ENCODE measurements at regions not wholly inside any gene's neighbourhood (a gene's known extent, or its start where the extent isn't known, plus 50 kb on each side); places are given as distances from the start of the nearest gene placed in this dataset.
"Not testable (repeated sequence)": the region's sequence is repeated elsewhere in the genome, so short reads cannot be mapped to it uniquely, and the experiment has no call there.

GRCh38 chr1:120608314-120609014 lies 115.3 kb upstream of the NBPF26 start:
- H3K27ac Mint-ChIP-seq (ENCODE audit: unreplicated experiment); H3K4me1 Mint-ChIP-seq (ENCODE audit: low read depth, unreplicated experiment); H3K9me3 Mint-ChIP-seq (ENCODE audit: unreplicated experiment); H3K27me3 Mint-ChIP-seq (ENCODE audit: insufficient read depth, unreplicated experiment); BruUV-seq (replicated peaks); intact Hi-C loops (cut with micrococcal nuclease; ENCODE audit: unreplicated experiment); CTCF ChIA-PET; H3K9me3 ChIP-seq; H3K4me3 Mint-ChIP-seq (ENCODE audit: unreplicated experiment); H3K4me1 ChIP-seq; POLR2A ChIA-PET; H3K36me3 ChIP-seq (ENCODE audit: control insufficient read depth, insufficient read depth, low read length); H3K4me3 ChIP-seq (ENCODE audit: low read depth, low read length); DNase-seq; H3K36me3 Mint-ChIP-seq (ENCODE audit: insufficient read depth, unreplicated experiment); H3K27me3 ChIP-seq (replicated peaks; ENCODE audit: control insufficient read depth, insufficient read depth, low read length): not testable (repeated sequence)

DNA sequence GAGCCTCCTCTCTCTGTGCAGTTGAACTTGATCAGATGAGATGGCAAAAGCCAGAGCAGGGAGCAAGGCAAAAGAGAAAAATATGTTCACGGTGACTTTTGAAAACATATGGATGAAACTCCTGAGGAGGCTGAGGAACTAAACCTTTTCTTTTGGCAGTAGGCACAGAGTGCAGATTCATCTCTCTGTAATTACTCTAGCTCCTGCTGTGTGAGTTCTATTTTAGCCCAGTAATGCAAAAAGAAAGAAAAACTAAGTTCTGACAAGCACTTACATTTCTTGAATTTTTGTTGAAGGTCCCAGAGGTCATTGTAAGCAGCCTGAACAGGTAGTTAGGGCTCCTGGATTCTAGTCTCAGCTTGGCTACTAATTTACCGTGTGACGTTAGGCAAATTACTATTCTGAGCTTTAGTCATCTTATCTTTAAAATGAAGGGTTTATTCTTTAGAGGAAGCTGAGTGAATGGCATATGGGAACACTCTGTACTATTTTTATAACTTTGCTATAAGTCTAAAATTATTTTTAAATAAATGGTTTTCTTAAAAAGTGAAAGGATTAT lies 114.7 kb upstream of the NBPF26 start:
- H3K4me3 Mint-ChIP-seq (ENCODE audit: unreplicated experiment); BruUV-seq (replicated peaks); H3K36me3 Mint-ChIP-seq (ENCODE audit: insufficient read depth, unreplicated experiment); H3K36me3 ChIP-seq (ENCODE audit: control insufficient read depth, insufficient read depth, low read length); H3K27me3 ChIP-seq (replicated peaks; ENCODE audit: control insufficient read depth, insufficient read depth, low read length); H3K4me1 ChIP-seq; H3K27ac Mint-ChIP-seq (ENCODE audit: unreplicated experiment); H3K4me1 Mint-ChIP-seq (ENCODE audit: low read depth, unreplicated experiment); H3K9me3 ChIP-seq; H3K27me3 Mint-ChIP-seq (ENCODE audit: insufficient read depth, unreplicated experiment); DNase-seq; H3K9me3 Mint-ChIP-seq (ENCODE audit: unreplicated experiment); H3K4me3 ChIP-seq (ENCODE audit: low read depth, low read length); intact Hi-C loops (cut with micrococcal nuclease; ENCODE audit: unreplicated experiment); CTCF ChIA-PET; POLR2A ChIA-PET: not testable (repeated sequence)

GRCh38 chr1:120609834-120610233 lies 113.9 kb upstream of the NBPF26 start:
- H3K27ac Mint-ChIP-seq (ENCODE audit: unreplicated experiment); BruUV-seq (replicated peaks); H3K36me3 ChIP-seq (ENCODE audit: control insufficient read depth, insufficient read depth, low read length); H3K9me3 ChIP-seq; DNase-seq; H3K4me3 ChIP-seq (ENCODE audit: low read depth, low read length); intact Hi-C loops (cut with micrococcal nuclease; ENCODE audit: unreplicated experiment); CTCF ChIA-PET; H3K4me1 ChIP-seq; H3K4me3 Mint-ChIP-seq (ENCODE audit: unreplicated experiment); H3K9me3 Mint-ChIP-seq (ENCODE audit: unreplicated experiment); H3K4me1 Mint-ChIP-seq (ENCODE audit: low read depth, unreplicated experiment); H3K36me3 Mint-ChIP-seq (ENCODE audit: insufficient read depth, unreplicated experiment); H3K27me3 Mint-ChIP-seq (ENCODE audit: insufficient read depth, unreplicated experiment); POLR2A ChIA-PET; H3K27me3 ChIP-seq (replicated peaks; ENCODE audit: control insufficient read depth, insufficient read depth, low read length): not testable (repeated sequence)

DNA sequence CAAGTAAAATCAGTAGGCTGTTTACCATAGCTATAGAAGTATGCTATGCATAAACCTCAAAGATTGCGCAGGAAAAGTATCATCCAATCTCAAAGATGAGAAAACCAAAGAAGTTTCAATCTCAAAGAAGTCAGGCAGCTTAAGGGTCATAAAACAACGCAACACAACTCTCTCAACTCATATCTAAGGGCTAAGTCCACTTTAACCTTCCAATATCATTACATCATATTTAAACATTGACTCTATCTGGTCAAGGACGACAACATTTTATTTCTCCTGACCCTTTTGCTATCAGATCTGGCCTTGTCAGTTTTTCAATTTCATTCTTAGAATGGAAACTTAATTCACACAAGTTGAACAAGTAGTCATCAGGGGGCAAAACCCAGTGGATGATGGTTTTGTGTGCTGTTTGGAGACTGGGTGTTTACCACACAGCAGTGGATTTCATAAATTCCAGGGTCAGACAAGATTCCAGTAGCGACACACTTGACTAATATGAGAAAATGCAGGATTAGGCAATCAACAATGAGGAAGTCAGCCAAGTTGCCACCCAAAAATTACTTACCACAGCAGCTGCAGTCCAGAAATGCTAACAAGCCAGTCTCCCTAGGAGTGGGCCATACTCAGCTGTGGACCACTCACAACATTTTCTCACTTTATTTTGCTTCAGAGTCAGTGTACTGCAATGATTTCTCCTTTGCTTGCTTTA lies 108.7 kb upstream of the NBPF26 start:
- H3K27me3 Mint-ChIP-seq (ENCODE audit: insufficient read depth, unreplicated experiment); H3K36me3 ChIP-seq (ENCODE audit: control insufficient read depth, insufficient read depth, low read length); DNase-seq; H3K9me3 Mint-ChIP-seq (ENCODE audit: unreplicated experiment); H3K27me3 ChIP-seq (replicated peaks; ENCODE audit: control insufficient read depth, insufficient read depth, low read length); H3K27ac Mint-ChIP-seq (ENCODE audit: unreplicated experiment); H3K4me3 Mint-ChIP-seq (ENCODE audit: unreplicated experiment); CTCF ChIA-PET; H3K36me3 Mint-ChIP-seq (ENCODE audit: insufficient read depth, unreplicated experiment); H3K4me3 ChIP-seq (ENCODE audit: low read depth, low read length); H3K4me1 Mint-ChIP-seq (ENCODE audit: low read depth, unreplicated experiment); BruUV-seq (replicated peaks); H3K9me3 ChIP-seq; POLR2A ChIA-PET; H3K4me1 ChIP-seq; intact Hi-C loops (cut with micrococcal nuclease; ENCODE audit: unreplicated experiment): not testable (repeated sequence)

GRCh38 chr1:120617493-120617892 lies 106.3 kb upstream of the NBPF26 start:
- H3K27me3 Mint-ChIP-seq (ENCODE audit: insufficient read depth, unreplicated experiment); H3K4me1 ChIP-seq; H3K36me3 Mint-ChIP-seq (ENCODE audit: insufficient read depth, unreplicated experiment); CTCF ChIA-PET; POLR2A ChIA-PET; H3K4me3 ChIP-seq (ENCODE audit: low read depth, low read length); H3K27ac Mint-ChIP-seq (ENCODE audit: unreplicated experiment); H3K4me1 Mint-ChIP-seq (ENCODE audit: low read depth, unreplicated experiment); H3K9me3 ChIP-seq; intact Hi-C loops (cut with micrococcal nuclease; ENCODE audit: unreplicated experiment); H3K36me3 ChIP-seq (ENCODE audit: control insufficient read depth, insufficient read depth, low read length); H3K4me3 Mint-ChIP-seq (ENCODE audit: unreplicated experiment); H3K27me3 ChIP-seq (replicated peaks; ENCODE audit: control insufficient read depth, insufficient read depth, low read length); H3K9me3 Mint-ChIP-seq (ENCODE audit: unreplicated experiment); BruUV-seq (replicated peaks); DNase-seq: not testable (repeated sequence)

DNA sequence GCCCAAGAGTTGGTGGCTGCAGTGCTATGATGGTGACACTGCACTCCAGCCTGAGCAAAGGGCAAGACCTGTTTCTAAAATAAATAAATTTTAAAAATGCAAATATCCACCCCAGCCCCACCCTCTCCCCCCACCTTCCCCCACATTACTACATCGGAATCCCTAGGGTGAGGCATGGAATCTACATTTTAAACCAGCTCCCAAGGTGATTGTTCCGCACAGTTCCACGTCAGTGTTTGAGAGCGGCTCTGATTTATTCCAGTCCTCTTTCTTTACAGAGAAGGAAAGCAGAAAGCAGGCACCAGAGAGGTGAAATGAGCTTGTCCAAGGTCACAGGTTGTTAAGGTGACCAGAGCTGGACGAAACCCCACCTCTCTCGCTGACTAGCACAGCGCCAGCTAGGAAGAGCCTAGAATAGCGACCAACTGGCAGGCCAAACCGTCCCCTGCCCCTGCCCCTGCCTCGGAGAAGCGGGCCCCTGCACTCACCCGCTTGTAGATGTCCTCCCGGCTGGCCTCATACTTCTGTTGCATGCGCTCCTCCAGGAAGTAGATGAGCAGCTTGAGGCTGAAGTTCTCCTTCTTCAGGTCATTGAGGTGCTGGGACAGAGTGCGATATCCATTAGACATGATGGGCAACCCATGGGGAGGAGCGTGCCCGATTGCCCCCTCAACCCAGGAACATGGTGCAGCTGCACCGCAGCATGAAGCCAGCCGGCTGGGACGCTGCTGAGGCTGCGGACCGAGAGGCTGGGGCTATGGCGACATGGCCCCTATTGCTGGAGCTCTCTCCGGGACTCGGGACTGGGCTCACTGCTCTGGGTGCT lies 103.7 kb upstream of the NBPF26 start:
- H3K4me3 Mint-ChIP-seq (ENCODE audit: unreplicated experiment); H3K27me3 ChIP-seq (replicated peaks; ENCODE audit: control insufficient read depth, insufficient read depth, low read length); H3K4me1 Mint-ChIP-seq (ENCODE audit: low read depth, unreplicated experiment); H3K27ac Mint-ChIP-seq (ENCODE audit: unreplicated experiment); DNase-seq; H3K4me1 ChIP-seq; intact Hi-C loops (cut with micrococcal nuclease; ENCODE audit: unreplicated experiment); POLR2A ChIA-PET; H3K9me3 Mint-ChIP-seq (ENCODE audit: unreplicated experiment); H3K4me3 ChIP-seq (ENCODE audit: low read depth, low read length); BruUV-seq (replicated peaks); H3K9me3 ChIP-seq; H3K36me3 ChIP-seq (ENCODE audit: control insufficient read depth, insufficient read depth, low read length); CTCF ChIA-PET; H3K36me3 Mint-ChIP-seq (ENCODE audit: insufficient read depth, unreplicated experiment); H3K27me3 Mint-ChIP-seq (ENCODE audit: insufficient read depth, unreplicated experiment): not testable (repeated sequence)

GRCh38 chr1:120620693-120620969 lies 103.1 kb upstream of the NBPF26 start:
- H3K9me3 ChIP-seq; POLR2A ChIA-PET; H3K4me3 Mint-ChIP-seq (ENCODE audit: unreplicated experiment); H3K4me3 ChIP-seq (ENCODE audit: low read depth, low read length); H3K36me3 Mint-ChIP-seq (ENCODE audit: insufficient read depth, unreplicated experiment); CTCF ChIA-PET; H3K4me1 ChIP-seq; H3K4me1 Mint-ChIP-seq (ENCODE audit: low read depth, unreplicated experiment); intact Hi-C loops (cut with micrococcal nuclease; ENCODE audit: unreplicated experiment); H3K27ac Mint-ChIP-seq (ENCODE audit: unreplicated experiment); BruUV-seq (replicated peaks); H3K27me3 Mint-ChIP-seq (ENCODE audit: insufficient read depth, unreplicated experiment); H3K9me3 Mint-ChIP-seq (ENCODE audit: unreplicated experiment); H3K27me3 ChIP-seq (replicated peaks; ENCODE audit: control insufficient read depth, insufficient read depth, low read length); H3K36me3 ChIP-seq (ENCODE audit: control insufficient read depth, insufficient read depth, low read length); DNase-seq: not testable (repeated sequence)

All from Caco-2 (cell line).